IPS-NIHi7 (cell line): ENCODE measurements at regions not wholly inside any gene's neighbourhood (a gene's known extent, or its start where the extent isn't known, plus 50 kb on each side); places are given as distances from the start of the nearest gene placed in this dataset.
A peak's percentile ranks its signal among the peaks of the same experiment; 100 is the strongest.
"Not testable (repeated sequence)": the region's sequence is repeated elsewhere in the genome, so short reads cannot be mapped to it uniquely, and the experiment has no call there.

Experiments used
- DNase-seq: peaks from one replicate; pipeline ENCODE4 v3.0.0; 2012; ENCODE audit warnings: mixed read lengths; ENCODE audit errors: extremely low spot score

DNA sequence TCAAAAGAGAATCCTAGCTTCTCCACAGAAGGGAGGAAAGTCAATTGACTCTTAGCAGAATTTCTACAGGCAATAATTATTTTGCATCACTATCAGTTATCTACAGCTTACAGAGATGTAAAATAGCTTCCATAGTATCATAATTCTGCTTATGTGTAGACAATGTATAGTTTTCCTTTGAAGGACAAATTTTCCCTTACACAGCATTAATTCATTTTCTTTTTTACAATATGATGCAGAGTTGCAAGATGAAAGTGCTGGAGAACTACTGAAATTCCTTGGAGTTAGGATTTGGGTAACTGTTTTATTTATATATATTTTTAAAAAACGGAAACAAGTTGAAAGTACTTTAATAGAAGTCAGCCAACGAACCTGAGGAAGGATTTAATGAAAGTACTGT is 111.0 kb upstream of the CPHXL start:
- DNase-seq: no peak

DNA sequence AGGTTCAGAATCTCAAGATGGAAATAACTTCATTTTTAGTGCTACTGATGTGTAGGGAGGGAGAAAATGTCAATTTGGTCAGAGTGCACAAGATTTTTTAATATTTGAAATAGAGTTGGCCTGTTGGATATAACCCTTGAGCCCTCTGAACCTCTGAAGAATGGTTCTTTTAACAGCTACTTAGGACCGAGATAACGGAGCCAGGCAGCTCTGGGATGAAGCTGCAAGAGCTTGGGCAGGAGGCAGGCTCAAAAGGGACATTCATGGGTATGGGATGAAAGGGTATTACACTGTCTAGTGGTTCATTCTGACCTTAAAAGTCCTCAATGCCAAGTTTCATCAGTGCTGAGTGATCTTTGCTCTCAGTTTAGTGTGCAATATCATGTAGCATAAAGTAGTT is 111.4 kb upstream of the CPHXL start:
- DNase-seq: no peak

DNA sequence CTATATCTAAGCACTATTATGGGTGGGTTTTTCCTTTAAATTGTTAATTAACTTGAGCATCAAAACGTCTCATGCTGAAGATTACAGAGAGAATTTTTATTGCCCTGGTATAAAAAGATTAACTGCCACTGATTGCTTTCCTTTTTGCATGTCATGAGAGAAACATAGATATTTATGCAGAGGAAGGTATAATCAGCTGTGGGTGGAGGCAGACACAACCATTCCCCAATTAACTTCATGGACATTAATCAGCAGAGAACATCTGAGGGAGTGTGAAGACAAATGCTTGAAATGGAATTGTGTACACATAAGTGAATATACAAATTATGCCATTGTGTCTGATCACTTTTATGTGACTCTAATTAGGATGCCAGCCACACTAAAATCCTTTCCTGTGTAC is 115.2 kb upstream of the CPHXL start:
- DNase-seq: no peak

DNA sequence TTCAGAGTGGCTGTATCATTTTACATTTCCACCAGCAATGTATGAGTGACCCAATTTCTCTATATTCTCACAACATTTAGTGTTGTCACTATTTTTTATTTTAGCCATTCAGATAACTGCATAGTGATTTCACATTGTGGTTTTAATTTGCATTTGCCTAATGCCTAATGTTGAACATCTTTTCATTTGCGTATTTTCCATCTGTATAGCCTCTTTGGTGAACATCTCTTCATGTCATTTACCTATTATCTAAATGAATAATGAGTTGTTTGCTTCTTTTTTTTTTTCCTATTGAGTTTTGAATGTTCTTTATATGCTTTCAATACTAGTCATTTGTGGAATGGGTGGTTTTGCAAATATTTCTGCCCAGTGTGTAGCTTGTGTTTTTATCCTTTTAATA is 120.9 kb upstream of the CPHXL start:
- DNase-seq: no peak

DNA sequence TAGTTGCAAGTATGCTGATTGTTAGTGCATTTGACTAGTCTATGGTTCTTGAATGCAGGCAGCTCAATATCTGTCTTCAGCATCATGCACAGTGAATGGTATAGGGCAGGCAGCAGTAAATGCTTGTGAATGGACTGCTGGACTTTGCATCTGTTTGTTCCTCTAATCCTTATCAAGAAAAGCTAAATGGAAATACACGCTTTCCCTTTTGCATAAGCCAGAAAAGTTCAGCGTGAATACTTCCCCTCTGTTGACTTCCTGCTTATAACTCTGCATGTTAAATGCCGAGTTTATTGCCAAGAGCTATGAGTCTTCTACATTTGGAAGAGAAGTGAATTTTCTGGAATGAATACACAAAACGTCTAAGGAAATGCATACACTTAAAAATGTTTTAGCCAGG is 127.9 kb upstream of the CPHXL start:
- DNase-seq: no peak

DNA sequence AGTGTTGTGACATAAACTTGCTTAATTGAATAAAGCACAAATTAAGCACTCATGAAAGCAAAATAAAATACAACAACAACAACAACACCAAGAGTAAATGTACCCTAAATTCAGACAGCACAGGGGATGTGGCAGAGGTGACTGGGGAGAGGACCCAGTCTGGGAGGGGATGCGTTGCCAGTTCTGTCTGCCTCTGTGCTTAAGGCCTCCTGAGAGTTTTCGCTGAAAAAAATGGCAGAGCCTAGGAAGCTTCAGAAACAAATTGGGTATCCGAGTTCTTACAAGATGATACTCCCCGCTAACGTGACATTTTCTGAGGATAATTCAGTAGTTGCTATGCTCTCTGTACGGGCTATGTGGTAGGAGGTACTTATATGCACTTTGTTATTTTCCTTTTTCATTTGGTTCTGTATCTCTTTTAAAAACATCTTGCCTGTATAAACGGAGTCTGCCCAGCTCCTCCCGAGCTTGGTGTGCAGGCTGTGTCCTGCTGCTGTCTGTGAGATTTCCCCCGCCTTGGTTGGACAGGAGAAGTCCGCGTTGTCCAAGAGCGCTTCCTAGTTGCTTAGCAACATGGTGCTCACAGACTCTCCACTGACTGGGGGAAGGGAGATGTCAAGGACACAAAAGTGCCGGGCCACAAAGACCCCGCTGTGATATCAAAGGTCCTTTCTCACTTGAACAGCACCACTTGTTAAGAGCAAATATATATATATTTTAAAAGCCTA is 134.2 kb upstream of the CPHXL start:
- no peak for DNase-seq

- DNase-seq: no peak
Measured at GRCh38 chr16:75861311-75862097, 135.2 kb upstream of the CPHXL start.

DNA sequence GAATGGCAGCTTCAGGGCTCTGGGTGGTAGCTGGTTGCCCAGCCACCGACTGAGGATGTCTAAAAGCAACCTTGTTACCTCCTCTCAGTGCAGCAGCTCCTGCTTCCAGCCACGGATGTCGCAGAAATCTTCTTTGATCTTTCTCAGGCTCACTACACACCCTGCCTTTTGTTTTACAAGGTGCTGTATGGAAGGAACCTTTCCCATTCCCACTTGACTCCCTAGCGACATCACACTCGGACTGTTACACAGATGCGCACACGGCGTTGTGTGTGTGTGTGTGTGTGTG is 135.8 kb upstream of the CPHXL start:
- DNase-seq: no peak

- DNase-seq: no peak
Measured at GRCh38 chr16:75864243-75864642, 138.0 kb upstream of the CPHXL start.

DNA sequence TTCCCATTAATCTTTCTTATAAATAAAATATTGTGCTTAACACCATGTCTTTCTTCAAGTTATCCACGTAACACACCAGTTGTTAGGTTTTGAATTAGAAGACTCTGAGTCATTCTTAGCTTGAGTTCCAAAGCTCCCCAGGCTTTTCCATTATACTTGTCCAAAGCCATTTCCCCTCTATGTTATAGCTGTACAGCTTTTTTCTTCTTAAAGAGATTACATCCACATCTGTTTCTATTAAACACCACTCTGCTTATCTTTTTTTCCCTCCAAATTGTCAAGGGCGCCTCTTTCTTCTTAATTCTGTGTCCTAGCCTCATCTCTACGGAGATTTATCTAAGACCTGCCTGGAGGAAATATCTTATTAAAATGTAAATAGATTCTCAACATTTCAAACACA is 139.4 kb upstream of the CPHXL start:
- DNase-seq: no peak

DNA sequence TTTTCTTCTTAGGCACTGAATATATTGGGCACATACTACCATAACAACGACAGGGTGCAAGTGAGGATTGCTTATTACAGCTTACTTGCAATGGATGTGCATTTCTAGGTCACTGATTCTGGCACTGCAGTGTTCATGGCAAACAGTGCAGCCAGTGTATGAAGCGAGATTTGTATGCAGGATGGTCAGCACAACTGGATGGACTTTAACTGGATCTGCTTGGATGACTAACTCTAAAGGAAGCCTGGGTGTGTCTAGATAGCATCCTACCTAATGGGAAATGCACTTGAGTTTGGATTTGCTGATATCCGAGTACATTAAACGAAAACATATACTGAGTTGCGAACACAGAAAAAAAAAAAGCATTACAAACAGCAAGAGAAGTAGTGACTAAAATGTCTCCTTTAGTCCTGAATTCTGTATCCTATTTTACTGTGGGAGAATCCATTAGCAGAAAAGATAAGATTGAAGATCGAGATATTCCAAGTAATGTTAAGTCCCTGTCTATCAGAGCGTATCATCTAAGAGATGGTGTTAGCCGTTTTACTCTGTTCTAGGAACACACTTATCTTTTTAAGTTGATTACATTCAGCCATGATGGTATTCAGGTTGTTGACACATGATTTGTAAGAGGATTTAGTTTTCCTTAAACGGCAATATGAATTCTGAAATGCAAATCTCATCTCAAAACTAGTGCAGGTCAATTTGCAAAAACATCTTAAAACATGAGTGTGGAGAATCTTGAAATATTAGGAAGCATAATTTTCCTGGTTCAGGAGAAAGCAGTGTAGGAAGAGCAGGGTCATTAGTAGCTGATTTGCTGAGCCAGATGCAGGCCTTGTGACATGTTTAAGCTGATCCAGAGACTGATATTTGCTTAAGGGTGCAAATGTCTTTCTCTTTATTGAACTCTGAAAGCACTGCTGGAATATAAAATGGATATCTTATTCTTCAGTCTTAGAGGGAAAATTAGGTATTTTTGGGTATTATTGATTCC is 142.6 kb upstream of the CPHXL start:
- DNase-seq: no peak

GRCh38 chr16:75881280-75881679 is 155.0 kb upstream of the CPHXL start:
- not testable (repeated sequence) for DNase-seq

DNA sequence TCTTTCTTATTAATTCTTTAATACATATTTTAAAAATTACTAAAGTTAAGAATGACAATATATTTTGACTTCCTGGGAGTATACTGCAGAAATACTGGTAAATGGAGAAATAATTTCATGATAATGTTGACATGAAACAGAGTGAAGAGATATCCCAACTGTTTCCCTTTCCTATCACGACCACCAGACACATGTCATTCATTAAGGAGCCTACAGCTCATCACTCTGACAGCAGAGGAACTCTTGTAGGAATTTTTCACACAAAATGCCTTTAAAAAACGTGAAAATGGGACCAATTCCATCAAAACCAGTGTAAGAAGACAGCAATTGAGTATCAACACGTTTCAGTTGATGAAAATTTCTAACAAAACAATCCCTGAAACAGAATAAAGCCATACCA is 172.9 kb upstream of the CPHXL start:
- no peak for DNase-seq

- DNase-seq: no peak
Measured at GRCh38 chr16:75908331-75909117, 182.2 kb upstream of the CPHXL start.

DNA sequence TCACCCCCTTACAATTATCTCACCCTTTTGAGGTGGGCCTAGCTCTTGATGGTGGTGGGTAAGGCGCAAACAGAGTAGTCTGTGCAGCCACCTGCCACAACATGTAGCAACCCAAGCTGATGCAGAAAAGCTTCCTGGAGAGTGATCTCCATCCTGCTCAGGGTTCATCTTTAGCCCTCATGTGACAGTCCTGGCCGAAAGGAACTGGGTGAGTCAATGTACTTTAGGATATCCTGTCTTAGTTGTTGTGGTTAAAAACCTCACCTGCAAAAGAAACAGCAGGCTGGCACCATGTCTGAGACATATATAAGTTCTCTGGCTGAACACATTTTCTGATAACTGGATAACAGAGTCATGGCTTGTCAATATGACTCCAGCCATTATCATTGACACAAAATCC is 183.5 kb upstream of the CPHXL start:
- DNase-seq: no peak

DNA sequence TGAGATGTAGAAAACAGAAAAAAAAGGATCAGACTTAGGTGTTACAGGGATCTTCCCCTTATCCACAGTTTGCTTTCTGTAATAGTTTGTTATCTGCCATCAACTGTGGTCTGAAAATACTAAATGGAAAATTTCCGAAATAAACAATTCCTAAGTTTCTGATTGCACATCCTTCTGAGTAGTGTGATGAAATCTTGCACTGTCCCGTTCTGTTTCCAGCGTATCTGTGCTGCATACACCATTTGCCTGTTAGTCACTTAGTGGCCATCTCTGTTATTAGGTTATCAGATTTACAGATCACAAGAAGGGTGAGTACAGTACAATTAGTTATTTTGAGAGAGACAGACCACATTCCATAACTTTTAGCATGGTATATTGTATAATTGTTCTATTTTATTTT is 185.6 kb upstream of the CPHXL start:
- no peak for DNase-seq

DNA sequence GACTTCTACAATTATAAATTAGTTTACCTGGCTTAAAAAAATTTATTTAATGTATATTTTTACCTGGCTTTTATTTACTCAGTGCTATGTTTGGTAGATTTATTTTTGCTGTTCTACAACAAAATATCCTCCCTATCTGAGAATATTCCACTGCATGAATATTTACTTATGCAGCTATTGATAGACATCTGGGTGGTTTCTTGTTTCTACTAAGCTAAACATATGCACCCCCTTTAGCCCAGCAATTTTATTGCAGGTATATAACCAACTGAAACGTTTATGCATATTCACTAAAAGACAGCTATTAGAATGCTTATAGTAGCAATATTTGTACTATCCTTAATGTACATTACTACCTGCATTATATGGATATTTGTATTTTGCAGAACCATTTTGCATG is 187.7 kb upstream of the CPHXL start:
- DNase-seq: no peak

DNA sequence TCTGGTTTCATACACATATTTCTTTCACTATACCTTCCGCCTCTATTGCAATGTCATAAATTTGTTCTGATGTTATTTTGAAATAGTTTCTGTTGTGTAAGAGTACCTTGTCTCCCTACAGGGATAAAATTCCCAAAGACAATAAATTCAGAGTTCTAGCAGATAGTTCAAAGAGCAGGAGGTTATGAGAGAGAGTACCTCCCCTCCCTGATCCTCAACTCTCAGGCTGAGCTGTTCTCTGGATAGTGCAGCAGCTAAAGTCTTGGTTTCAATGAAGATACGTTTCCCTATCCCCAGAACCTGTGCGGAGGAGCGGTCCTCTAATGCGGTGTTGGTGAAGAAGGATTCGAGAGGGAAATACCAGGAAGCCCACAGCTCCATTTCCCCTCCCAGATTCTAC is 190.2 kb upstream of the CPHXL start:
- no peak for DNase-seq

DNA sequence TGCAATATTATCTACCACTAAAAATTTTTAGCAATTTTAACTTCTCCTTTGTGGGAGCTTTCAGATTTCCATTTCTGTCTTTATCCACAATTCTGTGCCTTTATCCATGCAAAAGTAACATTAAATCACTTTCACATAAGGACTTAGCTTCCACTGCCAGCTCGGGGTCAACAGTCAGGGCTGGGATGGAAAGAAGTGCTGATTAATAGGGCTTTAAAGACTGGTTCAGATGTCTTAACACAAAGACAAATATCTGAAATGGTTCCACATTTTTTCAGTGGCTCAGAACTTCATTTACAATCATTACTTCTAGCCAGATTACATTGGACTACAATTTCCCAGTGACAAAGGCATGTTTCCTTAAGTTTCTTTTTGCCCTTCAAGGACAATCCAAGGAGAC is 191.8 kb upstream of the CPHXL start:
- no peak for DNase-seq

- no peak for DNase-seq
Measured at GRCh38 chr16:75919664-75920063, 193.4 kb upstream of the CPHXL start.

DNA sequence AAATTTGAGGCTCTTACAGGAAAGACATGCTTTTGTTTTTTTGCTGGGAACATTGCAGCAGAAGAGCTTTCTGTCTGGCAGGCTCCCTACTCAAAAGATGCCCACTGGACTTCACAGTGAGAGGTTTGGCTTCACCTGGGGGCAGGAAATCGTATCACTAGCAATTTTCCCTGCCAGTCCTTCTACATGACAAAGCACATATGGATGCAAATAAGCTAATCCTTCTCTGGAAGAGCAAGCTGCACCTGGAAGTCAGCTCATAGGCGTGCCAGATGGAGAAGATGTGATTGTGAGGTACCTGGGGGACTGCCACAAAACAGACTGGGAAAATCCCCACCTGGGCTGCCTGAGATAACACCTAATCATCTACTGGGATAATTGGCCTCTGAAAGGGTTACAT is 195.0 kb upstream of the CPHXL start:
- DNase-seq: peak; percentile 21

- DNase-seq: no peak
Measured at GRCh38 chr16:75922250-75922649, 196.0 kb upstream of the CPHXL start.
